Subcutaneous adipose tissue (tissue), 1 donor: ENCODE measurements at regions not wholly inside any gene's neighbourhood (a gene's known extent, or its start where the extent isn't known, plus 50 kb on each side); places are given as distances from the start of the nearest gene placed in this dataset.

Experiments
- TF ChIP-seq, protein P1 (sequence below): fragments of 450-650 bp; IDR thresholded peaks from one replicate; pipeline ENCODE4 v1.5.1; 2016; ENCODE audit warnings: low read depth, mild to moderate bottlenecking, control low read depth, antibody characterized with exemption, moderate library complexity

DNA sequence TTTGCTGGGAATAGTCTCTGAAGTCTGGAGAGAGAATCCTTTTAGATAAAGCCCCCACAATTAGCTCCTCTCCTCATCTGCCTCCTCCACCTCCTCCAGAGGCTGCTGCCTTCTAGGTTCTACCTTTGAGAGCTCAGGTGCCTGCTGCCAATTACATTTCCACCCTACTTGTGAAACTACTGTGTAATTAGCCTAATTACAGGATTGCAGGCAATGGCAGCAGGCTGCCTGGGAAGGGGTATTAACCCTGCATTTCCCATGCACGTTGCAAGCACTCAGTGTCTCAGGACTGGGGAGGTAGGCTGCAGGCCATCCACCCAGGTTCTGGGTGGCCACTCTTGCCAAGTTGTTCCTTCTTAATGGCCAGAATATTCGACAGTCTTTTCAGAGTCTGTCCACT is 215.6 kb upstream of the ZNF217 start:
- TF ChIP-seq, protein P1, sequence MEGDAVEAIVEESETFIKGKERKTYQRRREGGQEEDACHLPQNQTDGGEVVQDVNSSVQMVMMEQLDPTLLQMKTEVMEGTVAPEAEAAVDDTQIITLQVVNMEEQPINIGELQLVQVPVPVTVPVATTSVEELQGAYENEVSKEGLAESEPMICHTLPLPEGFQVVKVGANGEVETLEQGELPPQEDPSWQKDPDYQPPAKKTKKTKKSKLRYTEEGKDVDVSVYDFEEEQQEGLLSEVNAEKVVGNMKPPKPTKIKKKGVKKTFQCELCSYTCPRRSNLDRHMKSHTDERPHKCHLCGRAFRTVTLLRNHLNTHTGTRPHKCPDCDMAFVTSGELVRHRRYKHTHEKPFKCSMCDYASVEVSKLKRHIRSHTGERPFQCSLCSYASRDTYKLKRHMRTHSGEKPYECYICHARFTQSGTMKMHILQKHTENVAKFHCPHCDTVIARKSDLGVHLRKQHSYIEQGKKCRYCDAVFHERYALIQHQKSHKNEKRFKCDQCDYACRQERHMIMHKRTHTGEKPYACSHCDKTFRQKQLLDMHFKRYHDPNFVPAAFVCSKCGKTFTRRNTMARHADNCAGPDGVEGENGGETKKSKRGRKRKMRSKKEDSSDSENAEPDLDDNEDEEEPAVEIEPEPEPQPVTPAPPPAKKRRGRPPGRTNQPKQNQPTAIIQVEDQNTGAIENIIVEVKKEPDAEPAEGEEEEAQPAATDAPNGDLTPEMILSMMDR: no peak

DNA sequence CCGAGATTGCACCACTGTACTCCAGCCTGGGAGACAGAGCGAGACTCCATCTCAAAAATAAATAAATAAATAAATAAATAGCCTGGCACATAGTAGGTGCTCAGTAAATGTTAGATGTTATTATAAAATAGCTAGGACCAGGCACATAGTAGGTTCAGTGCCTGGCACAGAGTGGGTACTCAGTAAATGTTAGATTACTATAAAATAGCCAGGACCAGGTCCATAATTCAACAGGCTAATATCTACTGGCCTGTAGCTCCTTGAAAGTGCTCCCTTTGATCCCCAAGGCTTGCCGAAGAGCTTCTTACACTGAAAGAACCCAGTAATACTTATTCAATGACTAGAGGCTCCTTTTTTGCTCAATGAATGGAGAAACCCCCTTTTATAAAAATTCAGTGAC is 215.1 kb upstream of the ZNF217 start:
- TF ChIP-seq, protein P1: no peak

DNA sequence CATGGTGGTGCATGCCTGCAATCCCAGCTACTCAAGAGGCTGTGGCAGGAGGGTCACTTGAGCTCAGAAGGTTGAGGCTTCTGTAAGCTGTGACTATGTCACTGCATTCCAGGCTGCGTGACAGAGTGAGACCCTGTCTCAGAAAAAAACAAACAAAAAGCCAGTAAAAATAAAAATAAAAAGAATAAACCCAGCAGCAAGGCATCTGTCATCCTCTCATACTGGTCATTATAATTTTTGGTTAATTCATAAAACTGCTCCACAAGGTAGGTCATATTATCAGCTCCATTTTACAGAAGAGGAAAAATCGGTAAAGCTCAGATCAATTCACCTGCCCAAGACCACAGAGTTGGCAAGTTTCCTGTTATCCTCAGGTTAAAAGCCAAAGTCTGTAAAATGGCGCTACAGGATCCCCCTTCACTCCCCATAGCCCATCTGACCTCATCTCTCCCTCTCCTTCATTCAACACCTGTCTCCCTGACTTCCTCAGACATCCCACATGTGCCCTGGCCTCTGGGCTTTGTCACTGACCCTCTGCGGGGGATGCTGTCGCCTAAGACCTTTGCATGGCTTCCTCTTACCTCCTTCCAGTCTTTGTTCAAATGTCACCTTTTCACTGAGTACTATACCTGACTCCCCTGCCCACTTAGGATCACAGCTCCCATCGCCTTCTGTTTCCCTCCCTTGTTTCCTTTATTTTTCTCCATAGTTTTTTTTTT is 213.2 kb upstream of the ZNF217 start:
- TF ChIP-seq, protein P1: peak; percentile 29

DNA sequence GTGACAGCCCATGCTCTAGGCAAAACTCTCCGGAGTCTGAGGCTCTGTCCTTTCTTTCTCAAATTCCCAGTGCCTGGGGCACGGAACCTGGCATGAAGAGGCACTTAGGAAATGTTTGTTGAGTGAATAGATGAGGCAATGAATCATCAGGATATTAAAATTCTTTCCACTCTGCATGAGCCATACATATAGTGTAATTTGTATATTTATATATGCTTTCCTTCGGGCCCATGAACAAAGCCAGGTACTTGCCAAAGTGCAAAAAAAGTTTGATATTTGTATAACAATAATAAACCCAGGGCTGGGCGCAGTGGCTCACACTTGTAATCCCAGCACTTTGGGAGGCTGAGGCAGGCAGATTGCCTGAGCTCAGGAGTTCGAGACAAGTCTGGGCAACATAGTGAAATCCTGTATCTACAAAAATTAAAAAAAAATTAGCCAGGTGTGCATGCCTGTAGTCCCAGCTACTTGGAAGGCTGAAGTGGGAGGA is 212.3 kb upstream of the ZNF217 start:
- TF ChIP-seq, protein P1: no peak

DNA sequence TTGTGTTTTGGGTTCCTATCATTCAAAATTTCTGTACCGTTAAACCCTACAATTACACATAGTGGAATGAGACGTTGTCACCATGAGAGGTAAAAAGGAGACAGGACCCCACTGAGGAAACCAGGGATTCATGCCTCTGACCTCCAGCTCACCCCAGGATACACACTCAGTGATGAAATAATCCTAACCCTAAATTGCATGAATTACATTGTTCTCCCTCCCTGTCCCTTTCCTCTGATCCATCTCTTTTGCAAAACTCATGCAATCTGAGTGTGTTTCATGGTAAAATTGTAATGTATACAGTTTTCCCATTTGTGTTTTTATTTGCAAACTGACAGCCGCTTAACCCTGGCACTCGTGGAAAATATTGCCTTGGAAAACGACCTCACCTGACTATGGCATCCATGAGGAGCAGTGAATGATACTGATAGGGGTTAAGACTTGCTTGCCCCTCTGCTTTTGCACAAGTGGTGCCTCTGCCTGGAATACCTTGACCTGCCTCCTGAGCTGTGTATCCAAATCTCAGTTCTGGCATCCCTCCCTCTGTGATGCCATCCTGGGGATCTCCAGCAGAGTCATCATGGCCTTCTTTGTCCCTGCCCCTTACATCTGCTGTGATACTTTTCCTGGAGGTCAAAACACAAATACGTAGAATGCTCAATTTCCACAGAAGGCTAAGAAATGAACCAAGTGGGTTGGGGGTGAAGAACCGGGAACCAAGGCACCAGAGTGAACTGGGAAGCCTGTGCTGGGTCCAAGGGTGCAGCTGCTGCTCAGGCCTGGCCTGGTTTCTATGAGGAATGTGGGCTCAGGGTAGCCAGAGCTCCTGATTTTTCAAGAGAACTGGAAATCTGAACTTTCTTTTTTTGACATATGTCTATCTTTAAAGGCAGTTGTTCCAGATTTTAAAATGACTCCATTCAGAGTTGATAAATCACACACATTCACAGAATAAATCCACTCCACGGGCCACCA is 211.6 kb upstream of the ZNF217 start:
- TF ChIP-seq, protein P1: peak; percentile 95

DNA sequence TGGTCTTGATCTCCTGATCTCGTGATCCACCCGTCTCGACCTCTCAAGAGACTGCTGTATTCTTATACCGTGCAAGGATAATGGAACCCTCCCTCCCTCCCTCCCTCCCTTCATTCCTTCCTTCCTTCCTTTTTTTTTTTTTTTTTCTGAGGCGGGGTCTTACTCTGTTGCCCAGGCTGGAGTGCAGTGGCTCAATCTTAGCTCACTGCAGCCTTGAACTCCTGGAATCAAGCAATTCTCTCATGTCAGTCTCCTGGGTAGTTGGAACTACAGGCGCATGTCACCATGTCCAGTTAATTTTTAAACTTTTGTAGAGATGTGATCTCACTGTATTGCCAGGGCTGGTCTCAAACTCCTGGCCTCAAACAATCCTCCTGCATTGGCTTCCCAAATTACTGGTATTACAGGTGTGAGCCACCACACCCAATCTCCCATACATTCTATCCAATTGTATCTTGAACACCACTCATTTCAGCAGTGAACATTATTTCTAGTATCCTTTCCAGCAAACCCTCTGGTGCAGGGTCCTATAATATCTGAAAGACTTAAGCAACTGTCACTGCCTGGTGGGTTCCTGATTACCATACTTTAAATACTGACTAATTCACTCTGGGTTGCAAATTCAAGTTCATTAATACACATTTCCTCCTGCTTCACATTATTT is 210.0 kb upstream of the ZNF217 start:
- TF ChIP-seq, protein P1: peak; percentile 63
